ENCODE measurements at regions not wholly inside any gene's neighbourhood (a gene's known extent, or its start where the extent isn't known, plus 50 kb on each side); places are given as distances from the start of the nearest gene placed in this dataset.

DNA sequence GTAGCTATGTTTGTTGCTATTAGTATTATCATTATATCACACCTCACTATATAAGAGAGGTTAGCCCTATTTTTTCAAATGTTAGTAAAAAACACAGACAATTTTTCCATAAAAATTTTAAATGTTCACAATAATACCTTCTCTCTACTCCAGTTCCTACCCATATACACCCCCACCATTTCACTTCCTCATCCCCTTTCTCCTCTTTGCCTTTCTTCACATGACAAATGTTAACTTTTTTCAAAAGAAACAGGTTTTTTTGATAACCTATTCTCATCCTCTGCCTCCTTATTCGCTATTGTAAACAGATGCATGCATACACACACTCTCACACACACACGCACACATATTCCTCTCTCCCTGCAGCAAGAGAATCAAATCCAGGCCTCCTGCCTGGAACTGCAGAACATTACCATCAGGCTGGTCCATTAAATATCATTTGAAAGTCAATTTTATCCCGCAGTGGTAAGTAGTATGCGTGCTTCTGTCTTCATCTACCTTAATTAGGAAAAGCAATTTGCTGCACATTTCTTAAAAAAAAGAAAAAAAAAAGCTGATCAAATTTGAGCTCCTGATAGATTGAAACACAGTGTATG lies 55.5 kb downstream of the MID1IP1 start:
- no peak for DNase-seq (ENCODE audit: low read depth)

DNA sequence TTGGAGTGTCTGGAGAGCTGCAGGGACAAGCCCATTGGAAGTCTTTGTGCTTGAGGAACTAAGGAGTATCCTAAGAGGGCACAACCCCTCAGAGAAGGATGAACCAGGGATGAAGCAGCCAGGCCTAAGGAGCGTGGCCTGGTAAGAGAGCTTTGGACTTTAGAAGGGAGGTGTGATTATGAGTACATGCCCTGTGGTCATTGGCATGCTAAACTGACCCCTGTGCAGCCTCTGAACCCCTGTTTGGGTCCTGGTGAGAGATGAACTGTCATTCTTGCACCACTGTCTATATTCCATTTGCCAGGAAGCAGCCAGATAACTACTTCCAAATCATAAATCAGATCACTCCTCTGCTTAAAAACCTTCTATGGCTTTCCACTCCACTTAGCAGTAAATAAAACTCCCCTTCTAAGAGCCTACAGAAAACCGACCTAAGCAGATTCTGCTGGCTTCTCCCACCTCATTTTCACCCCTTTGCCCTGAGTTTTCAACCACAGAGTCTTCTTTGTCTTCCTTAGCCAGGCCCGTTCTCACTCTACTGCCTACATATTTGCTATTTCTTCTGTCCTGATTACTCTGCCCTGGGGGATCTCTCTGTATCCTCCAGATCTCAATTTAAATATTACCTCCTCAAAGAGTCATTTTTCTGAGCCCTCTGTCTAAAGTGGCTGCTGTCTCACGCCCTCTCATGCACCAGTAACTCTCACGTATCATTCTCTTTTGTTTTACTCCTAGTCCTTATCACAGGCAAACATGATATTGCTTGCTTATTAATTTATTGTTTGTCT lies 56.7 kb downstream of the MID1IP1 start:
- no peak for DNase-seq (ENCODE audit: low read depth)

DNA sequence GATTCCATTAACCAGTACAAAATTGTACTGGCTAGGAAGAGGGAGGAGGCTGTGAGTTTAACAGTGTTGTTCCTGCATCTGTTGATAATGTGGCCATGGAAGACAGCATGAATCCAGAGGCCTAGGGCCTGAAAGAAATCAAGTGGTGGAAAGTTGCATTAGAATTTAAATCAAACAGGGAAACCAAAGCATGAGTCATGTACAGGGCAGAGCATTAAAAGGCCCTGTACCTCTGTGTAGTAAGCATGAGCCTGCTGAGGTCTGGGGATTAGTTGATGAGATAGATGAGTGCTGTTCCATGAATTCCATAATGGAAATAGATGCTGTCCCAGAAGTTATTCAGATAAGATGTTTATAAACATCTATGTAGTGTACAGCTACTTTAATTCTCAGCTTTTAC lies 58.3 kb downstream of the MID1IP1 start:
- DNase-seq (ENCODE audit: low read depth): no peak

DNA sequence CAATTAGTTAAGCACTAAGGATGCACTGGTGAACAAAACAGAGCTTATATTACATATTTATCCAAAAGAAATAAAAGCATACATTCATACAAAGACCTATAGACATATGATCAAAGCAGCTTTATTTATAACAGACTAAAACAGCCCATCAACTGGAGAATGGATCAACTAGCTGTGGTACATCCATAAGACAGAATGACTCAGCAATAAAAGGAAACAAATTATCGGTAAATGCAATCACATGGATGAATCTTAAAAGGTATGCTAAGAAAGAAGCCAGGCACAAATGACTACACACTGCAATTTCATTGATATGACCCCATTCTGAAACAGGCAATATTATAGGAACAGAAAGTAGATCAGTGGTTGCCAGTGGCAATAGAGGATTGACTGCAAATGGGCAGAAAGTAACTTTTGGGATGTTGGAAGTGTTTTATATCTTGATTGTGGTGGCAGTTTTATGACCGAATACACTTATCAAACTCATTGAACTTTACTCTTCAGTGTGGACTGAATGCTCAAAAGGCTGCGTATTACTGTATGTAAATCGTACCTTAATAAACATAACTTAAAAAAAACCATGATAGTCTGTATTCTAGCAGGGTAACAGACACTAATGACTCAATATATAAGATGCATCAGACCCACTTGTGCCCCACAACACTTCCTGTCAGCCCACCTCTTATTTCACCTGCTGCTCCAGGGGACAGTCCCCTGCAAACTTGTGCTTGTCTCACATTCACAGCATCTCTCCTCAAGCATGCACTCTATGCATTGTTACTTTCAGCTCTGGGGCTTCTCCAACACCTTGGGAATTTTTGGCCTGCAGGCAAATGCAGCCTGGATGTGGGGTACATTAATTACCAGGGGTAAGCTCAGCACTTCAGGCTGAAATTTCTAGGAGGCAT lies 59.1 kb downstream of the MID1IP1 start:
- no peak for DNase-seq (ENCODE audit: low read depth)

- DNase-seq (ENCODE audit: low read depth): no peak
Measured at GRCh38 chrX:38861489-38861888, 60.2 kb downstream of the MID1IP1 start.

DNA sequence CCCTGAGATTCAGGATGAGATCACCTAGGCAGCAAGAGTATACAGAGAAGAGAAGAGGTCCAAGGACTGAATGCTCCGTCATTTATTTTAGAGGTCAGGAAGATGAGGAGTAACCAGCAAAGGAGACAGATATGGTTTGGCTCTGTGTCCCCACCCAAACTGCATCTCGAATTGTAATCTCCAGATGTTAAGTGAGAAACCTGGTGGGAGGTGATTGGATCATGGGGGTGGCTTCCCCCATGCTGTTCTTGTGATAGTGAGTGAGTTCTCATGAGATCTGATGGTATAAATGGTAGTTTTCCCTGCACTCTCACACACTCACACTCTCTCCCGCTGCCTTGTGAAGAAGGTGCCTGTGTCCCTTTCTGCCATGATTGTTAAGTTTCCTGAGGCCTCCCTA lies 60.8 kb downstream of the MID1IP1 start:
- no peak for DNase-seq (ENCODE audit: low read depth)

- DNase-seq (ENCODE audit: low read depth): no peak
Measured at GRCh38 chrX:38864165-38864564, 62.9 kb downstream of the MID1IP1 start.

DNA sequence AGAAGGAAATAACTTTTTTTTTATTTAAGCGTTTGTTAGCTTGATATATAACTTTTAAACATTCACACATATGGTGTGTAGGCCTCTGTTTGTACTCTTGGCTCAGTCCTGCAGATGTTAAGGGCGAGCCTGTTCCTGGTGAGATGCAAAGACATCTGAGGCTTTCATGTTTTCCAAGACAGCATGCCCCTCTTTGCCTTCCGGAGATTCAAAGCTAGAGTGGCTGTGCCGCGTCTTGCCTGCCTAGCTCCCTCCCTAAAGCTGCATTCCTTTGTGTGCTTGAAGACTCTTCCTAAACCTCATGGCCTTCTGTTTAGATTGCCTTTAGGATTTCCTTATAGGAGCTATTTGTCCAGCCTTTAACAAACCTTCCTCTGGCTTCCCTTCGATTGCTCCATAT lies 67.1 kb downstream of the MID1IP1 start:
- no peak for DNase-seq (ENCODE audit: low read depth)

GRCh38 chrX:38868941-38869401 lies 67.7 kb downstream of the MID1IP1 start:
- no peak for DNase-seq (ENCODE audit: low read depth)

DNA sequence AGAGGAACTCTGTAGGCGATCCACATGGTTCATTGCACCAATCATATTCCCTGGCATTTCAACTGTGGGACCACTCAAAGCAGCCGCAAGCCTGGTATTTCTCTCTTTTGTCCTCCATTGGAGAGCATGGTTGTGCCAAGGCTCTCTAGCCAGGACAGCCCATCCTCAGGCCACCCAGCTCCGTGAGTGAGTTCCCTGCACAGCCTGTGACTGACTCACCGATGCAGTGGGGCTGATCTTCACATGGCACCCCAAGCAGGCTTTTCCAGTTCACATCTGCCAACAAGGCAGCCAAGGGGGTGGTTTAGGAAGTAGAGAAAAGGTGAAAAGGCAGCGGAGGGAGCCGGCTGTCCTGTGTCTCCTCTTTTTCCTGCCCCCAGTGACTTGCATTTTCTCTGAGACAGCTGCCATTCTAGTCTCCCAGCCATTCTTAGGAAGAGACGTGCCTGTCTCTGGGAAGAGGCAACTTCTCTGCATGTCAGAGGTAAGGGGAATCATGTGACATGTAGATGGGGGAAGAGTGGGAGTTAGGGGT lies 69.2 kb downstream of the MID1IP1 start:
- no peak for DNase-seq (ENCODE audit: low read depth)

- no peak for DNase-seq (ENCODE audit: low read depth)
Measured at GRCh38 chrX:38871129-38872029, 70.1 kb downstream of the MID1IP1 start.

DNA sequence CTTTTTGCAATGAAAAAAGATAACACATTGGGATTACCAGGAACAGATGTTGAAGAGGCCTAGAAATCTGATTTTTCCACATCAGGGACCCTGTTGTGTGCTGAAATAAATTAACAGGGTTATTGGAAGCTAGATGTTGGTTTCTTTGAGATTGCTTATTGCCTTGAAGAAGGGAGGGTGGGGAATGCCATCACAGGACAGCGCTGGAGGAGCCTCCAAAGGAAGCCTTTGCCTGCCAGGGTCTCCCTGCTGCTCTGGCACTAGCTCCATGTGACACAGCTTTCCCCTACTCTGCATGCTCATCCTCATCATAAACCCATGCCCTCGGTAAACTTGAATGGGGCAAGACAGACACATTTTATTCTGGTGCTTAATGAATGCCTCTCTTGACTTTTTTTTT lies 76.1 kb downstream of the MID1IP1 start:
- DNase-seq (ENCODE audit: low read depth): no peak

GRCh38 chrX:38878641-38879340 lies 77.5 kb downstream of the MID1IP1 start:
- no peak for DNase-seq (ENCODE audit: low read depth)

DNA sequence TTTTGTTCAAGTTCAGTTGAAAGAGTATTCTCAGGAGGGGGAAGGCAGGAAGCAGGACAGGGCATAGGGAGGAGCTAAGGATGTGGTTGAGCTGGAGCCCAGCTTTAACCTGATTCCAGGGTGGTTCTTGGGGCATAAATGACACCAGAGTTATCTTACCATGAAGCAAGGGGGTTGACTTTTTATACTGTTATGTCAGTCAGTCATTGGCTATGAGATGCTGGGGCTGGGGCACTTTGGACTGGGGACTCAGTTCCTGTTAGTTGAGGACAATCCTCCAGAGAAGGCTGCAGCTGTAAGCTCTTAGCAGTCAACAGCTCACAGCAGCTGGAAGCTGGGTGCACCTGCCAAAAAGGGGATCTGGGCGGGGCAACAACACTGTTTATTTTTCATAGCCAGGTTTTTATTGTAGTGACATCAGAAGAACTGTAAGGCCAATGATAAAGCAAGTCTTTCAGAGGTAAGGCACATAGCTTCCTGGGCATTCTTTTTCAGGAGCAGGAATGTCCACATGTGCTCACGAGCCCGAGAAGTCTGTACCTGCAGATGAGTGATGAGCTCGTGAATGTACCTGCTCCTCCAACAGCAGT lies 78.5 kb downstream of the MID1IP1 start:
- no peak for DNase-seq (ENCODE audit: low read depth)

- no peak for DNase-seq (ENCODE audit: low read depth)
Measured at GRCh38 chrX:38880296-38880854, 79.1 kb downstream of the MID1IP1 start.

- no peak for DNase-seq (ENCODE audit: low read depth)
Measured at GRCh38 chrX:38881066-38881465, 79.8 kb downstream of the MID1IP1 start.

- DNase-seq (ENCODE audit: low read depth): no peak
Measured at GRCh38 chrX:38881727-38882126, 80.5 kb downstream of the MID1IP1 start.

DNA sequence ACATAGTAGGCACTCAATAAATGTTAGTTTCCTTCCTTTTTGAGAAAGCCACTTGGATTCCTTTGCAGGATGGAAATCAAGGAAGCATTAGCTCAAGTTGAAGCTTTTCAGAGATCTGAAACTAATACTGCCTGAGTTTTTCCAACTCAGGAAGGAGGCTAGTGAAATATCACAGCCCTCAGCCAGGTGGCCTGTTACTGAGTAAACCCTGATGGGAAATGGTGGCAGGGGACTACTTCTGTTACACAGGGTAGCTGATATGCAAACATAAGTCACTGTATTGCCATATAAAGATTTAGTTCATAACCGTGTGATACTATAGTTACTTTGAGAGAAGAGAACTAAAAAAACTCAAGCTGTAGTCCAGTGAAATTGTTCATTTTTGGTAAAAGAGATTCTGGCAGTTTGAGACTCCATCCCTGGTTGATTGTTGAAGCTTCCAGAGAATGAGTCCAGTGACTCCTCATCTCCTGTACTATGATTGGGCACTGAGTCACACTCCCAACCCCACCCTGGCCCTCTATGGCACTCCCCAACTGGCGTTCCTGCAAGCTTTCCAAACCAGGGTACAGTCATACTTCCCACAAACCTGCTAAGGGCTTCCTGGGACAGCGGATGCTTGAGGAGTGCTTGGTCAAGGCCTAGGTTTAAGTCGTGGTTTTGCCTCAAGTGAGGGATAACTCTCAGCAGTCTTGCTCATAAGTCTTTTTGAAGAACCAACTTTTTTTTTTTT lies 81.8 kb downstream of the MID1IP1 start:
- DNase-seq (ENCODE audit: low read depth): peak; percentile 62

DNA sequence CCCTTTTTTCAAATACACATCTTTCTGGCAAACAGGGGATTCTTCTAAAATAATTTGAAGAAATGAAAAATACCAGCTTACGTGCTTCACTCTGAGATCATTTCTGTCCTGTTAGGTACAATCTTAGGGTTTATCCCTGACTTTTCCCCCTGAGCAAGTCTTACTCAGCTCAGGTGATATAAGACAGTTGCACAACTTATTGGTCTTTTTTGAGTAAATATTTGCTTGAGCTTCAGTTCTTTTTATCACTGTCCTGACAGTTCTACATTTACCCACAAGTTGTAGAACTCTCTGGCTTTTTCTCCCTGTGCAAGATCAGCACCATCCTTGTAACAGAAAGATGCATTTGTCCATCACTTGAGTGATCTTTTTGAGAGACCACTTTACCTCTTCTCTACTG lies 84.9 kb downstream of the MID1IP1 start:
- no peak for DNase-seq (ENCODE audit: low read depth)

Measured in HS-27A (cell line).